Adipocyte (in vitro differentiated cells): ENCODE measurements at regions not wholly inside any gene's neighbourhood (a gene's known extent, or its start where the extent isn't known, plus 50 kb on each side); places are given as distances from the start of the nearest gene placed in this dataset.

ENCODE experiments used
- DNase-seq: peaks from one replicate; pipeline ENCODE4 v3.0.0-alpha.2; 2015; ENCODE audit warnings: low read depth
- H3K27me3 ChIP-seq: replicated peaks from 2 replicates; pipeline ENCODE4 v1.7.0; 2013; ENCODE audit warnings: mild to moderate bottlenecking, low read length, moderate library complexity; ENCODE audit not compliant: control insufficient read depth, insufficient read depth
- H3K36me3 ChIP-seq: 2 replicates; pipeline ENCODE4 v1.7.0; 2013; ENCODE audit warnings: low read length, mild to moderate bottlenecking, moderate library complexity; ENCODE audit not compliant: control insufficient read depth, insufficient read depth, severe bottlenecking
- H3K4me1 ChIP-seq: 2 replicates; pipeline ENCODE4 v1.7.0; 2013; ENCODE audit warnings: mild to moderate bottlenecking, low read length, moderate library complexity; ENCODE audit not compliant: control insufficient read depth, insufficient read depth
- H3K4me3 ChIP-seq: 2 replicates; pipeline ENCODE4 v1.7.0; 2013; ENCODE audit warnings: mild to moderate bottlenecking, low read length, moderate library complexity
- H3K9ac ChIP-seq: 2 replicates; pipeline ENCODE4 v1.7.0; 2013; ENCODE audit warnings: mild to moderate bottlenecking, low read length, moderate library complexity
- H3K9me3 ChIP-seq: 2 replicates; pipeline ENCODE4 v1.7.0; 2013; ENCODE audit warnings: mild to moderate bottlenecking, low read length, moderate library complexity; ENCODE audit not compliant: control insufficient read depth

- no peak for DNase-seq
- H3K36me3 ChIP-seq, result no peaks in the 10 kb centered on the region
- H3K4me1 ChIP-seq, result no peaks in the 10 kb centered on the region
- H3K4me3 ChIP-seq, result no peak overlapping the region
- no peaks in the 10 kb centered on the region for H3K27me3 ChIP-seq
- H3K9me3 ChIP-seq, result peaks cover 25% of the 10 kb centered on the region
- H3K9ac ChIP-seq, result no peak overlapping the region
Observed at GRCh38 chr3:163126115-163126514, 1629.5 kb downstream of the OTOL1 start.
